Stimulated activated memory B cell treated with anti-CD40 and anti-IgM and Interleukin-4, amounts not matched to agents 10 μg/mL and 1 μg/mL and 100 μg/mL, for 72 hours (primary cell): ENCODE measurements at regions not wholly inside any gene's neighbourhood (a gene's known extent, or its start where the extent isn't known, plus 50 kb on each side); places are given as distances from the start of the nearest gene placed in this dataset.
"Not testable (repeated sequence)": the region's sequence is repeated elsewhere in the genome, so short reads cannot be mapped to it uniquely, and the experiment has no call there.

Source experiments
- ATAC-seq: fragments of 150-1000 bp; cut with Tn5 transposase; 2 replicates; pipeline ENCODE4 v1.10.0; 2021
- H3K27ac Mint-ChIP-seq: one replicate; pipeline ENCODE4 v1.8.0; 2022; ENCODE audit warnings: mild to moderate bottlenecking, mixed read lengths
- H3K27me3 Mint-ChIP-seq: one replicate; pipeline ENCODE4 v1.8.0; 2022; ENCODE audit warnings: mixed read lengths
- H3K36me3 Mint-ChIP-seq: one replicate; pipeline ENCODE4 v1.8.0; 2022; ENCODE audit warnings: mixed read lengths
- H3K4me1 Mint-ChIP-seq: one replicate; pipeline ENCODE4 v1.8.0; 2022; ENCODE audit warnings: mixed read lengths
- H3K4me3 Mint-ChIP-seq: one replicate; pipeline ENCODE4 v1.8.0; 2022; ENCODE audit warnings: mild to moderate bottlenecking, moderate library complexity, mixed read lengths
- H3K9me3 Mint-ChIP-seq: one replicate; pipeline ENCODE4 v1.8.0; 2022; ENCODE audit warnings: mixed read lengths

DNA sequence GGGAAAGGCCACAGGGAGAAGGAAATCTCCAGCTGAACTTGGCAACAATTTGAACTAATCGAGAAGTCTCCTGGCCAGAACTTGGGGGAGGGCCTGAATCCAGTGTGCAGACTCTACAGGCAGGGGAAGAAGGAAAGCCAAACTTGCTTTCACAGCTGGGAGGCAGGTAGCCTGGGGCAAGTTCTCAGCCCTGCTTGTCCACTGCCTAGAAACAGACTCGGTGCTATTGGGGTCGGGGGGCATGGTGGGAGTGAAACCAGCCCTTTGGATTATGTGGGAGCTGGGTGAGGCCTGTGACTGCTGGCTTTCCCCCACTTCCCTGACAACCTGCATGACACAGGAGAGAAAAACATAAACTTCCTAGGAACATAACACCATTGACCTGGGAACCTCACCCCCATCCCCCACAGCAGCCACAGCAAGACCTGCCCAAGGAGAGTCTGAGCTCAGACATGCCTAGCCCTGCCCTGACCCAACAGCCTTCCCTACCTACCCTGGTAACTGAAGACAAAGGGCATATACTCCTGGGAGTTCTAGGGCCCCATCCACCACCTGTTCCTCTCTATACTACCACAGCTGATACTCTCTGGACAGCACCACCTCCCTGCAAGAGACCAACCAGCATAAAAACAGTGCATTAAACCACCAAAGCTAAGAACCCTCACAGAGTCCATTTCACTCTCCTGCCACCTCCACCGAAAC is 103.7 kb upstream of the MNS1 start:
- Mint-ChIP-seq H3K9me3 (peaks cover 21% of the 10 kb centered on the region), H3K4me1 (no peaks in the 10 kb centered on the region), H3K36me3 (peaks cover 8% of the 10 kb centered on the region), H3K4me3 (no peak overlapping the region), H3K27me3 (peaks cover 11% of the 10 kb centered on the region), H3K27ac (no peak overlapping the region)
- ATAC-seq: no peak

DNA sequence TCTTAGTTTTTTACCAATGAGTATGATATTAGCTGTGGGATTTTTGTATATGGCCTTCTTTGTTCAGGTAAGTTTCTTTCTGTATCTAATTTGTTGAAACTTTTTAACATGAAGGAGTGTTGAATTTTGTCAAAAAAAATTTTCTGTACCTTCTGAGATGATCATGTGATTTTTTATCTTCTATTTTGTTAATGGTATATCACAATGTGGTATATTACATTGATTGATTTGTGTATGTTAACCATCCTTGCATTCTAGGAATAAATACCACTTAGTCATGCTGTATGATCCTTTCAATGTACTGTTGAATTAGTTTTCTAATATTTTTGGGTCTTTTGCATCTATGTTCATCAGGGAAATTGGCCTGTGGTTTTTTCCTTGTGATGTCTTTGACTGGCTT is 92.5 kb upstream of the MNS1 start:
- Mint-ChIP-seq H3K27ac (no peak overlapping the region), H3K27me3 (no peaks in the 10 kb centered on the region), H3K4me1 (no peaks in the 10 kb centered on the region), H3K36me3 (peaks cover 16% of the 10 kb centered on the region), H3K9me3 (peaks cover 25% of the 10 kb centered on the region), H3K4me3 (no peak overlapping the region)
- ATAC-seq: no peak

DNA sequence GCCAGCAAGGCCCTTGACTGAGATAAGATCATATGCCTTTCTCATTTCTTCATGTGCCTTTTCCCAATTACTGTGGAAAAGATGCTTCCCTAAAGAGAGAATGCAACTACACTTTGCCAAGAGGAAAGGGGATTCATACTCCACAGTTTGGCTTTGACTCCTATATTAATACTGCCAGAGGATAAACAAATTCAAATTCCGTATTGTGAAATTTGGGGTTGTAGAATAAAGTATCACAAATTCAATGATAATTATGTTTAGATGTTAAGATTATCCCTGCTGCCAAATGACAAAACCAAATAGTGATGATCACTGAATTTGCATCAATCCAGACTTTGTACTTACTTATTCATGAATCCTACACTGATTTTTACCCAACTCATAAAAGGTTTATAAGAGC is 88.5 kb upstream of the MNS1 start:
- ATAC-seq: no peak
- H3K36me3 Mint-ChIP-seq: peaks cover 12% of the 10 kb centered on the region
- H3K27me3 Mint-ChIP-seq: no peaks in the 10 kb centered on the region
- peaks cover 25% of the 10 kb centered on the region for H3K9me3 Mint-ChIP-seq
- no peaks in the 10 kb centered on the region for H3K4me1 Mint-ChIP-seq
- H3K4me3 Mint-ChIP-seq: no peak overlapping the region
- H3K27ac Mint-ChIP-seq: no peak overlapping the region

DNA sequence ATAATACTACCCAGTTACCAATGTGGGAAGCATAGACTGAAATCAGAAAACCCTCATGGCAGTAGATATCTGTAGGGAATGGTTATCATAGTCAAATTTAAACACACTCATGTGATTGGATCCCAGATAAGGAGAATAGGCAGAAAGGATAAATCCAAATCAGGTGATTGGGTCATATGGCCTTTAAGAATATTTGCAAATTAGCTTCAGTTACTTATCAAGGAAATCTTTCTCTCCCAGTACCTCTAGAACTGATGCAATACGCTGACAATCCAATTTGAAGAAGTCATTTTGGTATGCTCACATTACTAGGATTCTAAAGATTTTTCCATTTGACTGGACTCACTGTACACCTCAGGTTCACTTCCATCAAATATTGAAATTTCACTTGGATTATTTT is 87.7 kb upstream of the MNS1 start:
- H3K36me3 Mint-ChIP-seq: peaks cover 4% of the 10 kb centered on the region
- no peaks in the 10 kb centered on the region for H3K27me3 Mint-ChIP-seq
- no peak overlapping the region for H3K27ac Mint-ChIP-seq
- H3K9me3 Mint-ChIP-seq: peaks cover 20% of the 10 kb centered on the region
- no peak for ATAC-seq
- H3K4me1 Mint-ChIP-seq: no peaks in the 10 kb centered on the region
- no peak overlapping the region for H3K4me3 Mint-ChIP-seq

DNA sequence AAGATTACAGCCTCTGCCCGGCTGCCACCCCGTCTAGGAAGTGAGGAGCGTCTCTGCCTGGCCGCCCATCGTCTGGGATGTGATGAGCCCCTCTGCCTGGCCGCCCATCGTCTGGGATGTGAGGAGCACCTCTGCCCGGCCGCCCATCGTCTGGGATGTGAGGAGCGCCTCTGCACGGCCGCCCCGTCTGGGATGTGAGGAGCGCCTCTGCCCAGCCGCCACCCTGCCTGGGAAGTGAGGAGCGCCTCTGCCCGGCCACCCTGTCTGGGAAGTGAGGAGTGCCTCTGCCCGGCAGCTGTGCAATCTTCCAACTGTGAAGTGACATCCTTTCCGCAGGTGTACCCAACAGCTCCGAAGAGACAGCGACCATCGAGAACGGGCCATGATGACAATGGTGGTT is 75.6 kb upstream of the MNS1 start:
- ATAC-seq, H3K27me3 Mint-ChIP-seq, H3K27ac Mint-ChIP-seq, H3K4me3 Mint-ChIP-seq: not testable (repeated sequence)
- peaks cover 27% of the 10 kb centered on the region for H3K4me1 Mint-ChIP-seq
- H3K36me3 Mint-ChIP-seq: peaks cover 13% of the 10 kb centered on the region
- H3K9me3 Mint-ChIP-seq: peaks cover 16% of the 10 kb centered on the region

DNA sequence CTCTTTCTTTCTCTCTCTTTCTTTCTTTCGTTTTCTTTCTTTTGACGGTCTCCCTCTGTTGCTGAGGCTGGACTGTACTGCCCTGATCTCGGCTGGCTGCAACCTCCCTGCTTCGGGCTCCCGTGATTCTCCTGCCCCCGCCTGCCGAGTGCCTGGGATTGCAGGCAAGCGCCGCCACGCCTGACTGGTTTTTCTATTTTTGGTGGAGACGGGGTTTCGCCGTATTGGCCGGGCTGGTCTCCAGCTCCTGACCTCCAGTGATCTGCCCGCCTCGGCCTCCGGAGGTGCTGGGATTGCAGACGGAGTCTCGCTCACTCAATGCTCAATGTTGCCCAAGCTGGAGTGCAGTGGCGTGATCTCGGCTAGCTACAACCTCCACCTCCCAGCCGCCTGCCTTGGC is 75.2 kb upstream of the MNS1 start:
- H3K27ac Mint-ChIP-seq, H3K4me3 Mint-ChIP-seq, ATAC-seq, H3K27me3 Mint-ChIP-seq: not testable (repeated sequence)
- Mint-ChIP-seq H3K4me1 (peaks cover 27% of the 10 kb centered on the region), H3K9me3 (peaks cover 16% of the 10 kb centered on the region), H3K36me3 (peaks cover 13% of the 10 kb centered on the region)

DNA sequence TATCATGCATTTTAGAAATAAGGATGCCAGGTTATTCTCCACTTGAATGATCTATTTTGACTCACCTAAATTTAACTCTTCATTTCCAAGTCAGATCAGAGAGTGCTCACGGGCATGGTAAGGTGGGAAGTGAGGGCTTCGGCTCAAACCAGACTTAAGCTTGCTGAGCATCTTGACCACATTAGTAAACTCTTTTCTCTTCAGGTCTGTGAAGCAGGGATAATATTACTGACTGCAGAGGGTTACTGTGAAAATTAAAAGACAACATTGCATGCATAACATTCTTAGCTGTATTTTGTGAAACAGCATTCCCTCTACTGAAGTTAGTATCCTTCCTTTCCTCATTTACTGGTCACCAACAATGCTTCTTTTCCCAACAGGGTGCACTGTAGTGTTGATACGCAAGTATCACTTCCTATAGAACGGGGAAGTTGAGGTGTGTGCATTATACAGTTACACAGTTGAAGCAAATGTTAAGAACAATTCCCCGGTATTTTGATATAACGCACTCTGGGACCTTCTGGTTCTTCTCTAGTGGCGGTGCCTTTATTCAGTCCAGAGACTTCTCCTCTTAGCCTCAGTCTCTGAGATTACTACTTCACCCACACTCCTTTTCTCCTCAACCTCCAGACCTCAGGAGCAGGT is 74.1 kb upstream of the MNS1 start:
- Mint-ChIP-seq H3K27ac (no peak overlapping the region), H3K4me1 (peaks cover 34% of the 10 kb centered on the region), H3K27me3 (no peaks in the 10 kb centered on the region), H3K9me3 (peaks cover 8% of the 10 kb centered on the region), H3K4me3 (no peak overlapping the region), H3K36me3 (peaks cover 4% of the 10 kb centered on the region)
- ATAC-seq: no peak

DNA sequence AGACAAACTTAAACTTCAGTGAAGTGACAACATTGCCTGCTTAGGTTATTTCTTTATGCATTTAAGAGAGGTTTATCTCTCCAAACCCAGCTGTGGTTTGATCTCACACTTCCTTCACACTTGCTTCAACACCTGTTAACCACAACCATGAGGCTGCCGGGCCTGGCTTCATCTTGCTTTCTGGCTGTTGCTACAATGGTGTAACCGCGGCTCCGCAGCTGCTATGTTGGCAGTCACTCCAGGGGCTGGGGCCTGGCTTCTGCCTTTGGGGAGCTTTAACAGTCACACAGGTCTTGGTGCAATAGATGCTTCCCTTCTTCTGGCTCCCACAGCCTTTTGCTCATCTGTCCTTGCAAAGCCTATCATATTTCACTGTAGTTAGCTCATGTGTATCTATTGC is 72.9 kb upstream of the MNS1 start:
- Mint-ChIP-seq H3K4me1 (peaks cover 44% of the 10 kb centered on the region), H3K9me3 (peaks cover 3% of the 10 kb centered on the region), H3K36me3 (no peaks in the 10 kb centered on the region), H3K27me3 (no peaks in the 10 kb centered on the region), H3K4me3 (no peak overlapping the region), H3K27ac (no peak overlapping the region)
- peak; percentile 69 for ATAC-seq

DNA sequence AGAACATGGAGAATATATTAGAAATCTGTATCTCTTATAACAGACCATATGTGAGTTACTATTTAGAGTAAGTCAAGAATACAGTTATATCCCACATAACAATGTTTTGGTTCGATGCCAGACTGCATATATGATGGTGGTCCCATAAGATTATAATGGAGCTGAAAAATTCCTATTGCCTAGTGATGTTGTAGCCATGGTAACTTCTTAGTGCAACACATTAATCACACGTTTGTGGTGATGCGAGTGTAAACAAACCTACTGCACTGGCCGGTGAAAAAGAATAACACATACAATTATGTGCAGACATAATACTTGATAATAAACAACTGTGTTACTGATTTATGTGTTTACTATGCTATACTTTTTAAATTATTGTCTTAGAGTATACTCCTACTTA is 69.8 kb upstream of the MNS1 start:
- no peaks in the 10 kb centered on the region for H3K9me3 Mint-ChIP-seq
- ATAC-seq: no peak
- no peaks in the 10 kb centered on the region for H3K27me3 Mint-ChIP-seq
- no peaks in the 10 kb centered on the region for H3K36me3 Mint-ChIP-seq
- peaks cover 44% of the 10 kb centered on the region for H3K4me1 Mint-ChIP-seq
- no peak overlapping the region for H3K4me3 Mint-ChIP-seq
- H3K27ac Mint-ChIP-seq: no peak overlapping the region

DNA sequence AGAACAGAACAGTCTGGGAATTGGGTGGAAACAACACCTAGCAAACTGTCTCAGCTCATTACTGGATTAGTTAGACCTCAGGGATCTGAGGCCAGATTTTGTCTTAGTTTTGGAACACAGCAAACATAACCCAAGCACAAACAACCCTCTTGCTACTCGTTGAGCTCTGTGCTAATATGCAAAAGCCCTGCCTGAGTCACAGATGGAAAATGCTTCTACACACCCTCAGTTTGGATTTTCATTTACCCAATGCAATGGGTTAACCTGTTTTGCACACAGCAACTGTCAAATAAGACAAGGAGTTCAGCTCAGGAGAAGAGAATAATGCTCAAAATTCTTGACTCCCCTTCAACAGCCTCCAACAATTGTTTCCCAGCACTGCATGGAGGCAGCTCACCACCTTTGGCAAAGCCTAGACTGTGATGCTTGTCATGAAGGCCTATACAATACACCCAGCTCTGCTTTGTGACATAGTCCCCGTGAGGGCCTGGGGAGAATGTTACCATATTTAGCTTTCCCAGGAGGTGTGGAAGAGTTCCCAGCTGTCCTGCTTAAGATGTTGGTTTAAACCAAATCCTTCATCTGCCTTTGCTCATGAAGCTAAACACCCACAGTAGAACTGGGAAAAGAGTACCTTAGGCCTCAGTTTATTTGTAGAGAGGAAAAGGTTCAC is 68.9 kb upstream of the MNS1 start:
- Mint-ChIP-seq H3K27me3 (no peaks in the 10 kb centered on the region), H3K4me1 (peaks cover 36% of the 10 kb centered on the region), H3K27ac (peak overlapping the region; percentile 35), H3K4me3 (no peak overlapping the region), H3K9me3 (no peaks in the 10 kb centered on the region), H3K36me3 (no peaks in the 10 kb centered on the region)
- ATAC-seq: no peak

DNA sequence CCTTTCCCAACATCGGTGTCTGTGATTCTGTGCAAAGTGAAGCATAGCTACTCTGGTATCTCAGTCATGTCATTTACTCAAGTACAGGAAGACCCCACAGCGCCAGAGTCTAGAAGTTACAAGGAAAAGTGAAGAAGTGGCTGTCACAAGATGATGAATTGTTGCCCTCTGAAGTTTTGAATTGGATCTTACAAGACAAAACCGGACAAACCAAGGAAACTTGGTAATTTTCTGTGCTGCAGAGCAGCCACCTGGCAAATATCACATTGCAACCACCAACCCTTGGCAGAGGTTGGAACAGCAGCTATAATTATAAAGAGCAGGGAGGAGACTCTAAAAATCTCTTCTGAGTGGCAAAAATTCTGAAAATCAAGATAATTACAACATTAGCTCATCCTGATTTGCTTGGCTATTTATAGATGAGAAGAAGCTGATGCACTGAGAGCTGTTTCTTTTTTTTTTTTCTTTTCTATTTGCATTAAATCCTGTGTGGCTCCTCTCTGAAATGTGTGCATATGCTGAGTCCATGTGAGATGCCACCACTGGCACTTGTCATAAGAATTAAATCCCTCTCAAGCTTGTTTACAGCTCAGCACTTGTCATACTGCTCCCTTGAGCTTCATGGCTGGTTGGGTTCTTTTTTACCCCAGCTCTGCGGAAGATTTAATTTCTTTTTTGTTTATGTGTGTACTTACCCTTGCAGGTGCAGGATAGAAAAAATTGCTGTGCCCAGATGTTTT is 68.0 kb upstream of the MNS1 start:
- no peaks in the 10 kb centered on the region for H3K9me3 Mint-ChIP-seq
- no peak overlapping the region for H3K4me3 Mint-ChIP-seq
- H3K27ac Mint-ChIP-seq: peak overlapping the region; percentile 35
- H3K4me1 Mint-ChIP-seq: peaks cover 26% of the 10 kb centered on the region
- H3K27me3 Mint-ChIP-seq: no peaks in the 10 kb centered on the region
- peak; percentile 85 for ATAC-seq
- no peaks in the 10 kb centered on the region for H3K36me3 Mint-ChIP-seq

DNA sequence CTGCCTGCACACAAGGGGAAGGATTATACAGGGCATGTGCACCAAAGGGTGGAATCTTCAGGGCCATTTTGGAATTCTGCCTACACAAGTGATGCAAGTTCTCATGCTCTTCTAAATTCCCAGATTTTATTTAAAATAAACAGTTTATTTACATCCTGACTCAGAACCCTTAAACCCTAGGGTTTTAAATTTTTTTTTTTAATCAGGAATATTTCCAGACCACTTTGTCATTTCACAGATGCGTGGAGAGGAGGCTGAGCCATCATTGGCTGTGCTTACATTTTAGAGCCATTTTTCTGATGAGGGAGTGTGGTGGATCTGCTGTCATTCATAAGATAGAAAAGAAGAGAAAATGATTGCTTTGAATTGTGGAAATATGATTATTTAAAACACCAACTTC is 65.2 kb upstream of the MNS1 start:
- H3K4me3 Mint-ChIP-seq: no peak overlapping the region
- no peak for ATAC-seq
- peaks cover 8% of the 10 kb centered on the region for H3K27me3 Mint-ChIP-seq
- peaks cover 23% of the 10 kb centered on the region for H3K4me1 Mint-ChIP-seq
- H3K27ac Mint-ChIP-seq: no peak overlapping the region
- no peaks in the 10 kb centered on the region for H3K36me3 Mint-ChIP-seq
- H3K9me3 Mint-ChIP-seq: no peaks in the 10 kb centered on the region

DNA sequence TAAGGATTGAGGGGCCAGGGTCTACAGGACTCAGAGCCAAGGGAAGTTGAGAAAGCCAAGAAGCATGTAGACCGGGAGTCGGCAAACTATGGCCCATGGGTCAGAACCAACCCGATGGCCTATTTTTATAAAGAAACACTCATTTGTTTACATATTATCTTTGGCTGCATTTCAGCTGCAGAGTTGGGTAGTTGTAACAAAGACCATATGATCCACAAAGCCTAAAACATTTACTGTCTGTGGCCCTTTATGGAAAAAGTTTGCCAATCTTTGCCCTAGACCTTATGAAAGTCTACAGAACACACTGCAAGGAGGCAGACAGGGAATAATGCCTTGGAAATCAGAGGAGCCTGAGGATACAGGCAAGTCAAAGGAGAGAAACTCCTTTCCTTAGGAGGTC is 63.2 kb upstream of the MNS1 start:
- H3K27me3 Mint-ChIP-seq: peaks cover 9% of the 10 kb centered on the region
- H3K4me3 Mint-ChIP-seq: no peak overlapping the region
- ATAC-seq: no peak
- no peaks in the 10 kb centered on the region for H3K36me3 Mint-ChIP-seq
- H3K4me1 Mint-ChIP-seq: peaks cover 9% of the 10 kb centered on the region
- H3K27ac Mint-ChIP-seq: no peak overlapping the region
- H3K9me3 Mint-ChIP-seq: no peaks in the 10 kb centered on the region

DNA sequence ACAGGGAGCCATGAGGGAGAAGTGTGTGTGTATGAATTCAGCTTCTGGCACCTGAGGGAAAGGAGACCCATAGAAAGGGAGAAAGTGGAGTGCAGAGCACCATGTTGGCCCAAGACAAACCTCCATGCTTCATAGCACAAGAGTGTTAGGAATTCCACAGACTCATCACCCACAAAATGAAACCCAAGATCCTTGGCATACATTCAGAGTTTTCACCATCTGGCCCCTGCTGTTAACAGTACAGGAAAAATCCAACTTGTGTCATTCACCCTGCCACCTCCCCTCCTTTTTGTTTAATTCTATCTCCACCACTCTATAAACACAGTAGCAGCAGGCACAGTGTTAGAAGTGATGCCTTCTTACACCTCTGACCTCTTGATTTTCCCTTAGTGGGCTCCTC is 60.0 kb upstream of the MNS1 start:
- no peak overlapping the region for H3K4me3 Mint-ChIP-seq
- no peaks in the 10 kb centered on the region for H3K36me3 Mint-ChIP-seq
- no peaks in the 10 kb centered on the region for H3K4me1 Mint-ChIP-seq
- no peak for ATAC-seq
- peaks cover 9% of the 10 kb centered on the region for H3K27me3 Mint-ChIP-seq
- peaks cover 4% of the 10 kb centered on the region for H3K9me3 Mint-ChIP-seq
- H3K27ac Mint-ChIP-seq: no peak overlapping the region

DNA sequence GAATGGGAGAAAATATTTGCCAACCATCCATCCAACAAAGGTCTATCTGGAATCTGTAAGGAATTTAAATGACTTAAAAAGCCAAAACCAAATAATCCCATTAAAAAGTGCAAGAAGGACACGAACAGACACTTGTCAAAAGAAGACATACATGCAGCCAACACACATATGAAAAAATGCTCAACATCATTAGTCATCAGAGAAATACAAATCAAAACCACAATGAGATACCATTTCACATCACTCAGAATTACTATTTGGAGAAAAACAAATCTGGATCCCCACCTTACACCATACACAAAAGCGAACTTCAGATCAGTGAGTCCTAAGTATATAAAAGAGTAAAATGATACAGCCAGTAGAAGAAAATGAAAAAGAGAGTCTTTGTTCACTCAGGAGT is 58.6 kb upstream of the MNS1 start:
- Mint-ChIP-seq H3K36me3 (peaks cover 8% of the 10 kb centered on the region), H3K27me3 (peaks cover 9% of the 10 kb centered on the region), H3K9me3 (peaks cover 10% of the 10 kb centered on the region), H3K4me1 (no peaks in the 10 kb centered on the region), H3K27ac (no peak overlapping the region), H3K4me3 (no peak overlapping the region)
- no peak for ATAC-seq
